IPS-18a (cell line): ENCODE measurements at regions not wholly inside any gene's neighbourhood (a gene's known extent, or its start where the extent isn't known, plus 50 kb on each side); places are given as distances from the start of the nearest gene placed in this dataset.

Source experiments
- H3K27ac ChIP-seq: one replicate; pipeline ENCODE4 v1.5.1; 2013; ENCODE audit warnings: low read length
- H3K27me3 ChIP-seq: one replicate; pipeline ENCODE4 v1.6.1; 2013; ENCODE audit warnings: mild to moderate bottlenecking, low read length; ENCODE audit not compliant: control insufficient read depth, insufficient read depth
- H3K36me3 ChIP-seq: one replicate; pipeline ENCODE4 v1.6.1; 2013; ENCODE audit warnings: low read depth, low read length; ENCODE audit not compliant: control insufficient read depth
- H3K4me1 ChIP-seq: one replicate; pipeline ENCODE4 v1.6.1; 2013; ENCODE audit warnings: low read depth, low read length; ENCODE audit not compliant: control insufficient read depth
- H3K4me3 ChIP-seq: one replicate; pipeline ENCODE4 v1.5.1; 2013; ENCODE audit warnings: low read length
- H3K9ac ChIP-seq: one replicate; pipeline ENCODE4 v1.6.1; 2013; ENCODE audit warnings: mild to moderate bottlenecking, low read length, moderate library complexity
- H3K9me3 ChIP-seq: one replicate; pipeline ENCODE4 v1.6.1; 2013; ENCODE audit warnings: low read depth, low read length; ENCODE audit not compliant: control insufficient read depth

GRCh38 chr13:90402613-90403012 lies 944.9 kb upstream of the MIR17HG start:
- Histone ChIP-seq H3K27me3 (no peaks in the 10 kb centered on the region), H3K36me3 (no peaks in the 10 kb centered on the region), H3K27ac (no peak overlapping the region), H3K9ac (no peak overlapping the region), H3K4me1 (peaks cover 3% of the 10 kb centered on the region), H3K4me3 (no peak overlapping the region), H3K9me3 (no peaks in the 10 kb centered on the region)

GRCh38 chr13:90403330-90404082 lies 944.0 kb upstream of the MIR17HG start:
- no peaks in the 10 kb centered on the region for H3K27me3 ChIP-seq
- H3K27ac ChIP-seq, result no peak overlapping the region
- H3K9ac ChIP-seq, result no peak overlapping the region
- H3K4me3 ChIP-seq, result no peak overlapping the region
- H3K9me3 ChIP-seq, result no peaks in the 10 kb centered on the region
- H3K36me3 ChIP-seq, result no peaks in the 10 kb centered on the region
- no peaks in the 10 kb centered on the region for H3K4me1 ChIP-seq

DNA sequence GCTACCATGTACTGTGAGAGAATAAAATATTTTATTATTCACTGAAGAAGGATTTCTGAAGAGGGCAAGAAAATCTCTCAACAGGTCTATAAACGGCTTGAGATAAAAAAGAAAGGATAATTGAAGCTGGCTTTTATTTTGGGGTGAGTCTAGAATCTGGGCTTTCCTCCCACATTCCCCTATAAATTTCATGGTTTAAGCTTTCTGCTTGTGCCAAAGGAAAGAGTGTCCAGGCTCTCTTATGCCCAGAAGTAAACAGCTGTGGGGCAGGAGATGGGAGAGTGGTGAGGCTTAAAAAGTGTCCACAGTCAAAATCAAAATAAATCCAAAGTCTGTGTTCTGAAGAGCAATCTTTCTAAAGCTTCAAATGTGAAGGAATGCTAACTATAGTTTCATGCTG lies 942.2 kb upstream of the MIR17HG start:
- no peaks in the 10 kb centered on the region for H3K4me1 ChIP-seq
- H3K27ac ChIP-seq, result no peak overlapping the region
- H3K4me3 ChIP-seq, result no peak overlapping the region
- H3K27me3 ChIP-seq, result no peaks in the 10 kb centered on the region
- no peaks in the 10 kb centered on the region for H3K36me3 ChIP-seq
- H3K9me3 ChIP-seq, result no peaks in the 10 kb centered on the region
- no peak overlapping the region for H3K9ac ChIP-seq

DNA sequence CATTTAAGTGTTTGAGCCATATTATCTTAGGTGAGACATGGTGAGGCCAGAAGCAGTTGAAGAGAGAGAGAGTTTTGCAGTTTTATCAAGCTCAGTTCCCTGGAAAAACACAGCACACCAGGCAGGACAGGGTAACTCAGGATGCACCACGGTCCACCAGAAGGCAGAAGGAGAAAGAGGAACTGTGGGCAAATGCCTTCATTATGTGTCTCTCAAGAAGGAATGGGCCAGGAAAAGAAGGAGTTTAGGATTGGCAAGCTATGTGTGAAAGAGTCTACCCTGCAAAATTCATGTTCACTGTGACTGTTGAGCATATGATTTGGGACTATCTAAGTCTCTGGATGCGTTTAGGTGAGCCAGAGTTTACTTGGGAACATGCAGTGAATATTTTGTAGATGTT lies 934.5 kb upstream of the MIR17HG start:
- Histone ChIP-seq H3K4me3 (no peak overlapping the region), H3K9ac (no peak overlapping the region), H3K9me3 (no peaks in the 10 kb centered on the region), H3K36me3 (no peaks in the 10 kb centered on the region), H3K4me1 (peaks cover 12% of the 10 kb centered on the region), H3K27me3 (no peaks in the 10 kb centered on the region), H3K27ac (no peak overlapping the region)

DNA sequence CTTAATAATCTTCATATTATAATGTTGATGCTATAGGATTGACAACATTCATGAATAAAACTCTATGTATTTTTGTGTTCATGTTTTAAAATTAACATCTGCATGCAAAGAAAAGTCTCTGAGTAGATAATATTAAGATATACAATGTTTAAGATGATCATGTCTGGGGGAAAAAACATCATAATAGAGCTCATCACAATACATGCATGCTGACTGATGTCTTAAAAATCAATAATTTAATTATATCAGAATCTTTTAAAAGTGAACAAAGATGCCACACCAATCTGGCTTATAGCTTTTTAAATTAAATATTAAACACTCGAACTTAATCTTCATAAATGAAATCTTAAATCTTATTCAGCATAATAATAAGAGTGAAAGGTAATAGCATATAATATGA lies 933.9 kb upstream of the MIR17HG start:
- Histone ChIP-seq H3K9me3 (no peaks in the 10 kb centered on the region), H3K27me3 (no peaks in the 10 kb centered on the region), H3K4me3 (no peak overlapping the region), H3K4me1 (peaks cover 12% of the 10 kb centered on the region), H3K36me3 (no peaks in the 10 kb centered on the region), H3K27ac (no peak overlapping the region), H3K9ac (no peak overlapping the region)

DNA sequence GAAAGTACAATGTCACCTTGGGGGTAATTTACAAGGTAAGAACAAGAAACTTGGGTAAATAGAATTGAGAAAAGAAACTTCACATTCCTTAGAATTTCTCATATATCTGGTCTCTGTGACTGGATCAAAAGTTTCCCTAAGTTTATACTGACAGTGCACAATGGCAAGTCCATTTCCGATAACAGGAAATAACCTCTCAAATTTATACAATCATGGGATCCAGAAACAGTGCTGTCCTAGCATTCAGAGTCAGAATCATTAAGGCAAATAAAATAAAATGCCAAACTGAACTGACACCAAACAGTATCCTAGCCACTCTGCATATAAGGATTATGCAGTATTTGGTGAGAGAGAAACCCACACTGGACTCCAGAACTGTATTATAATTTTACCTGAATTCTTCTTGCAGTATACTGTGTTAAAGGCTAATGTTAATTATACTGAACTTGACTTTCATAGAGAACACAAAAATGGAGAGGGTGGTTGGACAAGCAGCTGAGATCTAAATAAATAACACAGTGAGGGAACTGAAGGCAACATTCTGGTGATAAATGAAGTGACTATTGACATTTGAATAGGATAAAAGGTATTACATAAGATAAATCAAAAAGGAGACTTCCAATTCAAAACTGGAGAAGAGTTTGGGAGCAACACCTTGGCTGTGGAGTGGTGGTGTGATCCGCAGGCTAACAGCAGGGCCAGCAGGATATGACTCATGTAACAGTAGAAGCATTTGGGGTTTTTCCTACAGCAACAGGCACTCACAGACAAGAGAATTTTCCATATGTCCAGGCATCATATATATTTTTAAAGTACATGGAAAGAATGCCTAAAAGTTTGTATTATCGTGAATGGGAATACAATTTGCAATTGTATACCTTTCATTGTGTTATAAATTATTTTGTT lies 932.5 kb upstream of the MIR17HG start:
- H3K9me3 ChIP-seq, result no peaks in the 10 kb centered on the region
- no peaks in the 10 kb centered on the region for H3K27me3 ChIP-seq
- no peak overlapping the region for H3K27ac ChIP-seq
- no peak overlapping the region for H3K4me3 ChIP-seq
- no peaks in the 10 kb centered on the region for H3K36me3 ChIP-seq
- H3K9ac ChIP-seq, result no peak overlapping the region
- peaks cover 12% of the 10 kb centered on the region for H3K4me1 ChIP-seq

- no peaks in the 10 kb centered on the region for H3K27me3 ChIP-seq
- no peak overlapping the region for H3K4me3 ChIP-seq
- no peaks in the 10 kb centered on the region for H3K36me3 ChIP-seq
- H3K4me1 ChIP-seq, result peaks cover 12% of the 10 kb centered on the region
- no peak overlapping the region for H3K9ac ChIP-seq
- H3K27ac ChIP-seq, result no peak overlapping the region
- H3K9me3 ChIP-seq, result no peaks in the 10 kb centered on the region
These were observed 931.6 kb upstream of the MIR17HG start for GRCh38 chr13:90415902-90416301.

DNA sequence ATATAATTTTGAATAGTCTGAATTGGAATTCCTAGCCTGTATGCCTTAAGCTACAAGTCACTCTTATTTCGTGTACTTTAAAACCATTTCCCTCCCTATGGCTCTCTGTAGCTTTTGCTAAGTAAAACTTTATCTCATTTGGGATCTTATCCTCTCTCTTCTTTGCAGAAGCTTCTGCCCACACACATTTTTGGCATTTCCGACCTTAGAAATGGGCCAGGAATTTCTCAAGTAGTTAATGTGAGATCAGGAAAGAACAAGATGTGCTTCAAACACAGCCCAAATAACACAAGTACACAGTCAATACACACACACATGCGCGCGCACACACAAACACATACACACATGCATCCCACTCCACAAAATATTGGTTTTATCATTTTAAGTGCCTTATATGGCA lies 931.0 kb upstream of the MIR17HG start:
- no peaks in the 10 kb centered on the region for H3K36me3 ChIP-seq
- peaks cover 12% of the 10 kb centered on the region for H3K4me1 ChIP-seq
- H3K27ac ChIP-seq, result no peak overlapping the region
- H3K9me3 ChIP-seq, result no peaks in the 10 kb centered on the region
- H3K4me3 ChIP-seq, result no peak overlapping the region
- H3K9ac ChIP-seq, result no peak overlapping the region
- no peaks in the 10 kb centered on the region for H3K27me3 ChIP-seq

DNA sequence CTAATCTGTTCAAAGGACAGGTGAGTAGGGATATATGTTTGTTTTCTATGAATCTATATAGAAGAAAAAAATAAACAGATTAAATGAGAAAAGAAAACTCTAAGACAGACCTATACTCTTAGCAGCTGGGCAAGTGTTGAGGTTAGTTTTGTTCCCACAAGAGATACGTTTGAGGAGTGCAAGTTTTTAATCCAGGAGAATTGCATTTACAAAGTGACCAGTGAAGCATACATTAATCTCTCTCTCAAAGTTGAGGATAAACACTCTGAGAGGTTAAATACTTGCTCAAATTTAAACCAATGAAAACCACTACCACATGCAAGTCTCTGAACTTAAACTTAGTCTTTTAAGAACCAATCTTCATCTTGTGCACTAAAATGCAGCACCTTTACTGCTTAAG lies 930.5 kb upstream of the MIR17HG start:
- Histone ChIP-seq H3K4me1 (peaks cover 12% of the 10 kb centered on the region), H3K27me3 (no peaks in the 10 kb centered on the region), H3K9ac (no peak overlapping the region), H3K9me3 (no peaks in the 10 kb centered on the region), H3K27ac (no peak overlapping the region), H3K4me3 (no peak overlapping the region), H3K36me3 (no peaks in the 10 kb centered on the region)

GRCh38 chr13:90420683-90421082 lies 926.8 kb upstream of the MIR17HG start:
- Histone ChIP-seq H3K9ac (no peak overlapping the region), H3K4me1 (no peaks in the 10 kb centered on the region), H3K27ac (no peak overlapping the region), H3K27me3 (no peaks in the 10 kb centered on the region), H3K36me3 (no peaks in the 10 kb centered on the region), H3K4me3 (no peak overlapping the region), H3K9me3 (no peaks in the 10 kb centered on the region)

- H3K9me3 ChIP-seq, result no peaks in the 10 kb centered on the region
- no peaks in the 10 kb centered on the region for H3K4me1 ChIP-seq
- no peak overlapping the region for H3K27ac ChIP-seq
- no peak overlapping the region for H3K9ac ChIP-seq
- no peaks in the 10 kb centered on the region for H3K27me3 ChIP-seq
- H3K4me3 ChIP-seq, result no peak overlapping the region
- no peaks in the 10 kb centered on the region for H3K36me3 ChIP-seq
These were observed 919.9 kb upstream of the MIR17HG start for GRCh38 chr13:90427322-90428272.
